ENCODE measurements at regions not wholly inside any gene's neighbourhood (a gene's known extent, or its start where the extent isn't known, plus 50 kb on each side); places are given as distances from the start of the nearest gene placed in this dataset.

GRCh38 chr17:12580640-12581039 lies 85.0 kb upstream of the MYOCD start:
- no peak for TF ChIP-seq CTCF (IDR thresholded peaks at IDR 0.05; ENCODE audit: insufficient read depth, low read length, severe bottlenecking)
- Histone ChIP-seq H3K4me3 (ENCODE audit: low read depth, low read length) (no peak overlapping the region), H3K27me3 (ENCODE audit: control insufficient read depth, insufficient read depth, low read length) (no peaks in the 10 kb centered on the region), H3K36me3 (ENCODE audit: control insufficient read depth, insufficient read depth, low read length) (no peaks in the 10 kb centered on the region)
- DNase-seq (ENCODE audit: low read depth) = no peak
- no peak for FAIRE-seq

GRCh38 chr17:12584727-12585126 lies 81.0 kb upstream of the MYOCD start:
- TF ChIP-seq CTCF (IDR thresholded peaks at IDR 0.05; ENCODE audit: insufficient read depth, low read length, severe bottlenecking) = no peak
- no peaks in the 10 kb centered on the region for H3K27me3 ChIP-seq (ENCODE audit: control insufficient read depth, insufficient read depth, low read length)
- DNase-seq (ENCODE audit: low read depth) (peak; percentile 46), FAIRE-seq (no peak)
- H3K36me3 ChIP-seq (ENCODE audit: control insufficient read depth, insufficient read depth, low read length) = no peaks in the 10 kb centered on the region
- no peak overlapping the region for H3K4me3 ChIP-seq (ENCODE audit: low read depth, low read length)

GRCh38 chr17:12588531-12588930 lies 77.2 kb upstream of the MYOCD start:
- no peak for TF ChIP-seq CTCF (IDR thresholded peaks at IDR 0.05; ENCODE audit: insufficient read depth, low read length, severe bottlenecking)
- DNase-seq (ENCODE audit: low read depth) = no peak
- Histone ChIP-seq H3K27me3 (ENCODE audit: control insufficient read depth, insufficient read depth, low read length) (no peaks in the 10 kb centered on the region), H3K36me3 (ENCODE audit: control insufficient read depth, insufficient read depth, low read length) (no peaks in the 10 kb centered on the region), H3K4me3 (ENCODE audit: low read depth, low read length) (no peak overlapping the region)
- FAIRE-seq = no peak

- H3K36me3 ChIP-seq (ENCODE audit: control insufficient read depth, insufficient read depth, low read length) = no peaks in the 10 kb centered on the region
- FAIRE-seq = no peak
- H3K4me3 ChIP-seq (ENCODE audit: low read depth, low read length) = no peak overlapping the region
- TF ChIP-seq CTCF (IDR thresholded peaks at IDR 0.05; ENCODE audit: insufficient read depth, low read length, severe bottlenecking) = no peak
- DNase-seq (ENCODE audit: low read depth) = no peak
- no peaks in the 10 kb centered on the region for H3K27me3 ChIP-seq (ENCODE audit: control insufficient read depth, insufficient read depth, low read length)
These were observed 75.3 kb upstream of the MYOCD start for GRCh38 chr17:12590417-12590816.

- no peaks in the 10 kb centered on the region for H3K27me3 ChIP-seq (ENCODE audit: control insufficient read depth, insufficient read depth, low read length)
- TF ChIP-seq CTCF (IDR thresholded peaks at IDR 0.05; ENCODE audit: insufficient read depth, low read length, severe bottlenecking) = no peak
- H3K4me3 ChIP-seq (ENCODE audit: low read depth, low read length) = no peak overlapping the region
- peak; percentile 84 for FAIRE-seq
- H3K36me3 ChIP-seq (ENCODE audit: control insufficient read depth, insufficient read depth, low read length) = no peaks in the 10 kb centered on the region
- peak; percentile 85 for DNase-seq (ENCODE audit: low read depth)
These were observed 74.5 kb upstream of the MYOCD start for GRCh38 chr17:12591021-12591735.

- TF ChIP-seq CTCF (IDR thresholded peaks at IDR 0.05; ENCODE audit: insufficient read depth, low read length, severe bottlenecking) = no peak
These were observed 72.7 kb upstream of the MYOCD start for GRCh38 chr17:12592941-12593340.

More at GRCh38 chr17:12592941-12593340, 72.7 kb upstream of the MYOCD start:
- Histone ChIP-seq H3K27me3 (ENCODE audit: control insufficient read depth, insufficient read depth, low read length) (no peaks in the 10 kb centered on the region), H3K36me3 (ENCODE audit: control insufficient read depth, insufficient read depth, low read length) (no peaks in the 10 kb centered on the region), H3K4me3 (ENCODE audit: low read depth, low read length) (no peak overlapping the region)
- DNase-seq (ENCODE audit: low read depth) (peak; percentile 55), FAIRE-seq (no peak)
